ENCODE measurements at regions not wholly inside any gene's neighbourhood (a gene's known extent, or its start where the extent isn't known, plus 50 kb on each side); places are given as distances from the start of the nearest gene placed in this dataset.

- no peak for DNase-seq (ENCODE audit: low spot score)
Measured at GRCh38 chr15:70347321-70348225, 249.9 kb upstream of the TLE3 start.

DNA sequence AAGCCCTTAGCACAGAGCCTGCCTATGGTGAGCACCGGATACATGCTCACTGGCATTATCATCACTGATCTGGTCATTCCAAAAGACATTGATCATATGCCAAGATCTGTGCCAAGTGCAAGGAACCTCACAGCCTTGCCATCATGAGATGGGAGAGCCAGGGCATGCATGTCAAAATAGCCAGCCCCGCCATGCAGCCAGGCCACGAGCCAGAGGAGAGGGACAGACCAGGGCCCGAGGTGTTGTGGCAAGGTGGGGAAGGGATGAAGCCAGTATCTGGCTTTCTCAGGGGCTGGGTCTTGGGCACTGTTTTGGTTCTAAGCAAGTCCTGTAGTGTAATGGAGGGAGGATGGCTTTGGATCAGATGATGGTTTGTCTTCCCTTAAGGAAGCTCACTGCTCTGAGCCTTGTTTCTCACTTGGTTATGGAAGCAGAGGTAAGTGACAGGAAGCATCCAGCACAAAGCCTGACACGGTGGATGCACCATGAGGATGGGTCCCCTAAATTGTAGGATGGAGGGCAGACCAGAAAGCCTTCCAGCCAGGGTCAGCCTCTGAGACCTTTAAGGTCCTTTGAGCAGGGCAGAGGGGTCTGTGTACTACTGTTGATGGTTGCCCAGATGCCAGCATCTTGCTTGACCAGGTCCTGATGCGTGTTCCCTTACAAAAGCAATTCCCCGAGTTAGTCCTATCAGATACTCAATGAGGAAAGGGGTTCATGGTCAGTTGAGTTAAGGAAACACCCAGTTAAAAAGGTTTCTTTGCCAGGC, 247.7 kb upstream of the TLE3 start:
- no peak for DNase-seq (ENCODE audit: low spot score)

- no peak for DNase-seq (ENCODE audit: low spot score)
Measured at GRCh38 chr15:70344666-70345065, 246.9 kb upstream of the TLE3 start.

- DNase-seq (ENCODE audit: low spot score): no peak
Measured at GRCh38 chr15:70343961-70344621, 246.4 kb upstream of the TLE3 start.

GRCh38 chr15:70342554-70343548, 245.1 kb upstream of the TLE3 start:
- DNase-seq (ENCODE audit: low spot score): no peak

GRCh38 chr15:70342141-70342540, 244.4 kb upstream of the TLE3 start:
- DNase-seq (ENCODE audit: low spot score): no peak

DNA sequence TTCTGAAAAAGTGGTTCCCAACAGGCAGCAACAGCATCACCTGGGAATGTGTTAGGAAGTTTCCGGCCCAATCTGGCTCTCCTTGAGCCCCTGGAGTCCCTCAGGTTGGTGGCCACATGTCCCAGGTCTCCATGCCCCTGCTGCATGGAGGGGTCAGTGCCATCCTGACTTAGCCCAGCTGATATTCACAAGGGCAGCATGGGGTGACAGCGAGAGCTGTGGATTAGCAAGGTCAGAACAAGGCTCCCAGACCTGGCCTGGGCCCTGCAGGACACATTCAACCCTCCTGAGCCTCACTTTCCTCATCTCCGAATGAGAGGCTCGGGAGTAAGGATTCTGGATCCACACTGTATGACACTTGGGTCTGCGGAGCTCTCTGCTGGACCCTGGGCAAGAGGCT, 243.8 kb upstream of the TLE3 start:
- DNase-seq (ENCODE audit: low spot score): no peak

DNA sequence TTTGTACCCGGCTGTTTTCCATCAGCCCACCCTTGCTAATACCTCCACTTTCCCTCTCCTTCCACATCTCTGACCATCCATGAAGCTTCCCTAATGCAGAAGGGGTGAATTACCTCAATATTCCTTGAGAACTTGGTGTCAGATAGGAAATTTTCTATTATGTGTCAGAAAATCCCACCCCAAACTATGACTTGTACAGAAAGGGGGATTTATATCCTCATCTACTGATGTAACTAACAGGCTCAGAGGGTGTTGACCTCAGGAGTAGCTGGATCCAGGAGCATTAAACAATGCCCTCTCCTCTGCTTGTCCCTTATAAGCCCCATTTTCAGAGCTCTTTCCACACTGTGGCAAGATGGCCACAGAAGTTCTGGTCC, 242.8 kb upstream of the TLE3 start:
- DNase-seq (ENCODE audit: low spot score): no peak

GRCh38 chr15:70339571-70340493, 242.1 kb upstream of the TLE3 start:
- no peak for DNase-seq (ENCODE audit: low spot score)

- DNase-seq (ENCODE audit: low spot score): no peak
Measured at GRCh38 chr15:70337277-70338186, 239.8 kb upstream of the TLE3 start.

DNA sequence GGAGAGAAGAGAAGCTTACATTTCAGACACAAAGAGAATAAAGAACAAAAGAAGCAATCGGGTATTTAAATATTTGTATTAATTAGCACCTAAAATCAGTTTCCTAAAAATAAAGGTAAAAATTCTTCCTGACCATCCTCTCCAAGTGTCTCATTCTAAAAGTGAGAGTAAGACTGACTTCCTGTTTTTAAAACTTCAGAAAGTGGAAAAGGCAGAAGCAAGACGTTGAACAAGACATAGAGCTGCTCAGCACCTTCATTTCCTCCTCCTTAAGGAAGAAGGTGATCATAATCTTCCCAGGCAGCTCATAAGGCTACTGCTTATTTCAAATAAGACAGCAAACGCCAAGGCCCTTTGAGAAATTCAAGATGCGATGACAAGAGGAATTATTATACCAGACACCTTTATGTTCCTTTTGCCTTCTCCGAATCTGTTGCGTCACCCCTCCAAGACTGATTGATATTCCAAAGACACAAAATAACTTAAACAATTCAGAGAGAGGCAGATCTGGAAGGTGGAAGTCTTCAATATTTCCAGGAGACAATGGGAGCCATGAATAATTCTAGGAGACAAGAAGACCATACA, 238.8 kb upstream of the TLE3 start:
- no peak for DNase-seq (ENCODE audit: low spot score)

DNA sequence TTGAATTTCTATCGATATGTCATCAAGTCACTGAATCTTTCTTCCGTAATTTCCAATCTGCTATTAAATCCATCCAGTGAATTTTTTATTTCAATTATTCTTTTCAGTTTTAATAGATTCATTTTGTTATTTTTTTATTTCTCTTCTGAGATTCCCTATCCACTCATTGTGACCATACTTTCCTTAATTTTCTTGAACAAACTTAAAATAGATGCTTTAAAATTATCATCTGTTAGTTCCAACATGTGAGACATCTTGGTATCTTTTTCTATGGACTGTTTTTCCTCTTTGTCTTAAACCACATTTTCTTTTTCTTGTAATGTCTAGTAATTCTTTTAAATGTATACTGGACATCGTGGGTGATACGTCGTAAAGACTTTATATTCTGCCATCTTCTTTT, 236.6 kb upstream of the TLE3 start:
- no peak for DNase-seq (ENCODE audit: low spot score)

- DNase-seq (ENCODE audit: low spot score): no peak
Measured at GRCh38 chr15:70329179-70329578, 231.5 kb upstream of the TLE3 start.

- DNase-seq (ENCODE audit: low spot score): no peak
Measured at GRCh38 chr15:70328679-70329115, 231.0 kb upstream of the TLE3 start.

GRCh38 chr15:70327856-70328678, 230.3 kb upstream of the TLE3 start:
- DNase-seq (ENCODE audit: low spot score): peak; percentile 60

GRCh38 chr15:70327328-70327855, 229.7 kb upstream of the TLE3 start:
- DNase-seq (ENCODE audit: low spot score): no peak
